ENCODE measurements at regions not wholly inside any gene's neighbourhood (a gene's known extent, or its start where the extent isn't known, plus 50 kb on each side); places are given as distances from the start of the nearest gene placed in this dataset.
"Not testable (repeated sequence)": the region's sequence is repeated elsewhere in the genome, so short reads cannot be mapped to it uniquely, and the experiment has no call there.

DNA sequence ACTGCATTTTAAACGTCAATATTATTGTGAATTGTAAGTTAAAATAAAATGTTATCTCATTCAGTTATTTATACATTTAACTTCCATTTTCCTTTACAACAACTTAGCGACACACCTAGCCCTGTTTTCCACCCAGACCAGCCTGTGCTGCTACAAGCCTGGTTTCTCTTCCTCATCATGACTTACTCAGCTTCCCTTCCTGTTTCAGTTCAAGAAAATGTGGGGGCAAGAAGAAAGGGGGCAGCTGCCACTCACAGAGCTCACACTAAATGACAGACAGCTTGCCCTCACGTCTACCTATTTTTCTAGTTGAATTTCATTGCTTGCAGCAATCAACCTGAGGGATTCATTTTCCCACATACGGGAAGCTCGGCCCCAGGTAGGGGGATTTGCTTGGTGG is 185.8 kb upstream of the POTEB2 start:
- not testable (repeated sequence) for H3K36me3 Mint-ChIP-seq, H3K27ac Mint-ChIP-seq, H3K4me3 Mint-ChIP-seq, H3K9me3 Mint-ChIP-seq, H3K27me3 Mint-ChIP-seq, H3K4me1 Mint-ChIP-seq, DNase-seq

DNA sequence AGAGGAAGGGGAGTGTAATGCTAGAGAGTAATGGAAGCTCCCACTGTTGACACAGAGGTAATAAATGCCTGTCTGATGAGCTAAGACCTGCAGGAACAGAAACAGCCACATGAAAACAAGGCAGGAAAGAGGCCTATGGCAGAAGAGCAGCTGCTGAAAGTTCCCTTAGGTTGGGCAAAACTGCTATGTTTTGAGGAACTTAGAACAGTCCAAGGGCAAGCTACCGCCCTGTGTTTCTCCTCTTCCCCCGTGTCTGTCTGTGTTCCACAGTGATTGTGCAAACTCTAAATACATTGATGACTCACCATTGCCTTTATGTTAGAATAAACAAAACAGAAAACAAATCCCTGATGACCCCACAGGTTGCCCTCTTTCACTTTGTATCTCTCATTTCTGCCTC is 165.6 kb upstream of the POTEB2 start:
- not testable (repeated sequence) for H3K27me3 Mint-ChIP-seq, H3K9me3 Mint-ChIP-seq, H3K4me1 Mint-ChIP-seq, DNase-seq, H3K27ac Mint-ChIP-seq, H3K36me3 Mint-ChIP-seq, H3K4me3 Mint-ChIP-seq

- H3K4me1 Mint-ChIP-seq, H3K27me3 Mint-ChIP-seq, H3K4me3 Mint-ChIP-seq, DNase-seq, H3K27ac Mint-ChIP-seq, H3K9me3 Mint-ChIP-seq, H3K36me3 Mint-ChIP-seq: not testable (repeated sequence)
Observed at GRCh38 chr15:21029001-21029400, 162.9 kb upstream of the POTEB2 start.

GRCh38 chr15:21027942-21028341 is 161.8 kb upstream of the POTEB2 start:
- H3K4me3 Mint-ChIP-seq, H3K36me3 Mint-ChIP-seq, H3K4me1 Mint-ChIP-seq, DNase-seq, H3K9me3 Mint-ChIP-seq, H3K27me3 Mint-ChIP-seq, H3K27ac Mint-ChIP-seq: not testable (repeated sequence)

DNA sequence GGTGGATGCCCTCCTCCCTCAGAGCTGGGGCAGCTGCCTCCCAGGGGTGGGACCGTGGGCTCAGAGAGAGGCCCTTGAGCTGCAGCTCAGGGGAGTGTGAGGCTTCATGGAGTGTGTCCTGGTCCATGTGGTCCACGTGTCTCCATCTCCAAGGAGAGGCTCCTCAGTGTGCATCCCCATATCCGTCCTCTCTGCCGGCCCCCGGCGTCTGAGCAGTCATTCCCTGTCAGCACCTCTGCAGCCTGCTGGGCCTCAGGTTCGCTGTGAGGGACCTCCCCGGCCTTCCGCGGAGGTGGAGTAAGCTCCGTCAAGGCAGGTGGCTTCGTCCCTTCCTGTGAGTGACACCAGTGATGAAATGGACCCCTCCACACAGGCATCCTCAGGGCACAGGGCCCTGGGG is 160.7 kb upstream of the POTEB2 start:
- H3K36me3 Mint-ChIP-seq, result not testable (repeated sequence)

DNA sequence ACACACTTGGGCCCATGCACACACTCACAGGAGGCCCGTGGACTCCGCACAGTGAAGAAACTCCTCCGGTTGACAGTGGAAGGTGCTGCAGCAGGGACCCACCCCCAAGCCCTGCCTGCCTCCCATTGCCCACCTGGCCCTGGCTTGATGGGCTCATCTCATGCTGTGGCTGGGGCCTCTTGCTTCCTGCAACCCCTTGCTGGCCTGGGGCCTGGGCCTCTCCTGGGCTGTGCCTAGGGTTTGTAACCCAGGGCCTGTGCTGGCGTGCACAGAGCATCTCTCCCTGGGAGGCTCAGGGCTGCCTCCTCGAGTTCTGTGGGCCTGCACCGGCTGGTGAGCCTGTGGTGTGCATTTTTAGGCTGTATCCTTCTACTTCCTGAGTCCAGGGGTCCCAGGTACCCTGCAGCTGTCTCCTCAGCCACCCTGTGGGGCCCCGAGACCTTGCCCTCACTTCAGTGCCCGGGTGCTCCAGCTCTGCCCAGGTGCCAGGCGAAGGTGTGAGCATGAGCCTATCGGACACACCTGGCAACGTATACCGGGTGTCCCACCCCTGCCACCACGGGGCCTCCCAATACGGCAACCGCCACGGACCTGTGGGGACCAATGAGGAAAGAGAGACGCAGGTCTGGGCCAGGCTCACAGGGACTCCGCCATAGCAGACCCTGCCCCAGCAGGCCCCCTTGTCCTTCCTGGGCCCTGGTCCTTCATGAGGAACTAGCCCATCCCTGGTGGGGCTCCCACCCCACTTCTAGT is 158.3 kb upstream of the POTEB2 start:
- H3K36me3 Mint-ChIP-seq, DNase-seq, H3K9me3 Mint-ChIP-seq, H3K27me3 Mint-ChIP-seq, H3K4me1 Mint-ChIP-seq, H3K27ac Mint-ChIP-seq, H3K4me3 Mint-ChIP-seq: not testable (repeated sequence)

More for the DNA sequence above, 160.7 kb upstream of the POTEB2 start:
- not testable (repeated sequence) for H3K4me3 Mint-ChIP-seq, H3K27me3 Mint-ChIP-seq, H3K27ac Mint-ChIP-seq, DNase-seq, H3K9me3 Mint-ChIP-seq, H3K4me1 Mint-ChIP-seq

- H3K9me3 Mint-ChIP-seq, H3K27ac Mint-ChIP-seq, DNase-seq, H3K4me3 Mint-ChIP-seq, H3K36me3 Mint-ChIP-seq, H3K27me3 Mint-ChIP-seq, H3K4me1 Mint-ChIP-seq: not testable (repeated sequence)
Observed at GRCh38 chr15:21018176-21018575, 152.1 kb upstream of the POTEB2 start.

- not testable (repeated sequence) for H3K4me1 Mint-ChIP-seq, H3K9me3 Mint-ChIP-seq, H3K36me3 Mint-ChIP-seq, H3K4me3 Mint-ChIP-seq, DNase-seq, H3K27me3 Mint-ChIP-seq, H3K27ac Mint-ChIP-seq
Observed at GRCh38 chr15:21017326-21017725, 151.2 kb upstream of the POTEB2 start.

DNA sequence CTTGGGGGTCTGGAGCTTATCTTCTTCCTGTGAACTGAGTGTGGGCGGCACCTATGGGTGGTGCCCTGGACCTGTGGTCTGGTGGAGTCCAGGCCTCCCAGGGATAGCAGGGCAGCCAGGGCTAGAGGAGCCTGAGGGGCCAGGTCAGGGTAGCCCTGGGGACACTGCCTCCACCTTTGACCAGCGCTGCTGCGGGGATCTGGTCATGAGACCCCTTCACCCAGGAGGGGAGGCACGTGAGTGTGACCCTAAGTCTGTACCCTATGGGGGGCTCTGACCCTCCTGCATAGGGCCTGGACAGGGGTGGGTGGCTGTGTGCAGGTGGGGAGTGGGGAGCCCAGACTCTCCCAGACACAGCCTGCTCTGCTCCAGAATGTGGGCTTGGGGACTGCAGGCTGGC is 150.5 kb upstream of the POTEB2 start:
- not testable (repeated sequence) for H3K27ac Mint-ChIP-seq, H3K9me3 Mint-ChIP-seq, H3K27me3 Mint-ChIP-seq

GRCh38 chr15:21015171-21015570 is 149.1 kb upstream of the POTEB2 start:
- not testable (repeated sequence) for H3K27me3 Mint-ChIP-seq, H3K9me3 Mint-ChIP-seq, H3K4me3 Mint-ChIP-seq, H3K27ac Mint-ChIP-seq, DNase-seq, H3K4me1 Mint-ChIP-seq, H3K36me3 Mint-ChIP-seq

More for the DNA sequence above, 150.5 kb upstream of the POTEB2 start:
- not testable (repeated sequence) for H3K4me3 Mint-ChIP-seq, H3K36me3 Mint-ChIP-seq, H3K4me1 Mint-ChIP-seq, DNase-seq

DNA sequence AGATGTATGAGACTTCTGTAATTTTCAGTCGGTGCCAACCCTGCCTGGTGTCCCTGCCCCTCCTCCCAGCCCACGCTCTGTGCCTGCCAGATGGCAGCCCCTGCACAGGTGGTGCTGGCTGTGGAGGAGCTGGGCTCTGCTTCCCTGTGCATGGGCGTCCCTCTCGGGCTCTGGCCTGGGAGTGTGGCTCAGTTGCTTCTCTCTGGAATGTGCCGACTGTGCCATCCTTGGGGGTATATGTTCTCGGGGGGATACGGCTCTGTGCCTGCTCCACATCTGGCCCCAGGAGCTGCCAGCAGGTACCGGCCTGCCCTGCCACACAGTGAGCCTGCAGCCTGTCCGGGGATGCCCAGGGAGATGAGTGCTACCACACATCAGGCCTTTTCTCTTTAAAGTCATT is 147.2 kb upstream of the POTEB2 start:
- H3K27ac Mint-ChIP-seq, H3K36me3 Mint-ChIP-seq, H3K27me3 Mint-ChIP-seq, H3K9me3 Mint-ChIP-seq, H3K4me3 Mint-ChIP-seq, DNase-seq, H3K4me1 Mint-ChIP-seq: not testable (repeated sequence)

DNA sequence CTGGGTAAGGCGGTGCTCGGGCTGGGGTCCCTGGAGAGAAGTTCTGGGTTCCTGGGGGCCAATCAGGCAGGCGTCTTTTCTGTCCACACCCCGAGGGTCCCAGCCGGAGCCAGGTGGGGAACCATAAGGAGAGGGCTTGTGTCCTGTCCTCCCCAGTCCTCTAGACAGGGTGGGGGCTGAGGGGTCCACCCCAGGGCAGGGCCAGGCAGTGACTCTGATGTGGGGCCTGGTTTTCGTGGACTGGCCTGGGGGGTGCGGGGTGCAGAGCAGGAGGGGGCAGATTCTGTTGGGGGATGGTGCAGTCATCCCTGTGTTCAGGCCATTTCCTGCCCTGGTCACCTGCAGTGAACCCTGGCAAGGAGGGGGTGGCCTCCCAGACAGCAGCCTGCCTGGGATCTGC is 143.5 kb upstream of the POTEB2 start:
- not testable (repeated sequence) for H3K9me3 Mint-ChIP-seq, H3K4me3 Mint-ChIP-seq, H3K27ac Mint-ChIP-seq, H3K27me3 Mint-ChIP-seq, DNase-seq, H3K4me1 Mint-ChIP-seq, H3K36me3 Mint-ChIP-seq

GRCh38 chr15:21003459-21003858 is 137.3 kb upstream of the POTEB2 start:
- DNase-seq, H3K4me1 Mint-ChIP-seq, H3K27me3 Mint-ChIP-seq: not testable (repeated sequence)

DNA sequence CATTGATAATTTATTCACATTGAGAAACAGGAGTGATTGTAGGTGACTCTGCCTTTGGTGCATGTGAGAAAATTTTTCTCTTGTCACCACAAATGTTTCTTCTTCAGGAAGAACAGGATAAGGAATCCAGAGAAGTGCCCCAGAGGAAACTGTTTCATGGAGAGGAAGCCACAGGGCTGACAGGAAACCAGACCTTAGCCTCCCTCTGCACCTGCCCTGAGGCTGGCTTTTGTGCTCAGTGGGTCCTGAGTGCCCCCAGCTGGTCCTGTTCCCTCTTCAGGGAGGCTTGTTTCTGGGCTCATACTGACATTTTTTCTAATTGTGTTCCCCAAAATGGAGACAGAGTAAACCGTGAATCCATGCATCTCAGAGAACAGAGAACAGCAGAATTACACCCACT is 135.8 kb upstream of the POTEB2 start:
- H3K9me3 Mint-ChIP-seq, H3K4me1 Mint-ChIP-seq, H3K4me3 Mint-ChIP-seq, H3K27me3 Mint-ChIP-seq, H3K27ac Mint-ChIP-seq, DNase-seq, H3K36me3 Mint-ChIP-seq: not testable (repeated sequence)

More at GRCh38 chr15:21003459-21003858, 137.3 kb upstream of the POTEB2 start:
- not testable (repeated sequence) for H3K9me3 Mint-ChIP-seq, H3K4me3 Mint-ChIP-seq, H3K27ac Mint-ChIP-seq, H3K36me3 Mint-ChIP-seq

DNA sequence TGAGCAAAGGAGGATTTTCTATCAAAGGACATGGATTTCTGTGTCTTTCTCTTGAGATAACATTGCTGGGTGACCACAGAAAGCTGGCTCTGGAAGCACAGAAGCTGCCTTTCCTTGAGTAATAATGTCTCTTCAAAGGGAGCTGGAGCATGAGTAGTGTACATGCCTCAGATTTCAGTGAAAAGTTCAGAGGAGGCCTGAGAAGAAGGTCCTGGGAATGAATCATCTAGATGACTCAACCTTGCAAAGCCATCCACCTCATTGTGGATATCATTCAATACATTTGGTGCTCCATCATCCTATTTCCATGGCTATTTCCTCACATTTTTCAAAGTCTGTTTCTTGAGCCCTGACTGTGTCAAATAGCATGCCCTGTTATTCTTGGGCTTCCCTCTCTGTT is 125.6 kb upstream of the POTEB2 start:
- H3K9me3 Mint-ChIP-seq, H3K36me3 Mint-ChIP-seq, H3K4me1 Mint-ChIP-seq, DNase-seq, H3K4me3 Mint-ChIP-seq, H3K27ac Mint-ChIP-seq, H3K27me3 Mint-ChIP-seq: not testable (repeated sequence)

- not testable (repeated sequence) for H3K27ac Mint-ChIP-seq, H3K4me3 Mint-ChIP-seq, DNase-seq, H3K4me1 Mint-ChIP-seq, H3K9me3 Mint-ChIP-seq, H3K27me3 Mint-ChIP-seq, H3K36me3 Mint-ChIP-seq
Observed at GRCh38 chr15:20991253-20991652, 125.1 kb upstream of the POTEB2 start.

DNA sequence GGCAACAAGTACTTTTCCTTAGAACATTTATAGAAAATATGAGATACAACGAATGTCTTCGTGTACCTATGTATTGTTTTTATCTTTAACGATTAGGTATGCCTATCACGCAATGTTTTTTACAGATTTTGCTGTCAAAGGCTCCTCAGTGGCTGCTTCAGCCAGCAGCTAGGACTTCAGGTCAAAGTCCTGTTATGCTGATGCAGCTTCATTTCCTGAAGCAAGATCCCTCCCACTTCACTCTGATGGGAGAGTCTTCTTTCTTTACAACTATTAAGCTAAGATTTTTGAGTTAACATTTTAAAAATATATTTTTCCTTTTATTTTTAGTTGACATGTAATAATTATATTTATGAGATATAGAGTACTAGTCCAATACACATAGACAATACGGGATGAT is 120.7 kb upstream of the POTEB2 start:
- DNase-seq, H3K36me3 Mint-ChIP-seq, H3K27ac Mint-ChIP-seq, H3K9me3 Mint-ChIP-seq, H3K4me3 Mint-ChIP-seq, H3K27me3 Mint-ChIP-seq, H3K4me1 Mint-ChIP-seq: not testable (repeated sequence)
